ENCODE measurements at regions not wholly inside any gene's neighbourhood (a gene's known extent, or its start where the extent isn't known, plus 50 kb on each side); places are given as distances from the start of the nearest gene placed in this dataset.

DNA sequence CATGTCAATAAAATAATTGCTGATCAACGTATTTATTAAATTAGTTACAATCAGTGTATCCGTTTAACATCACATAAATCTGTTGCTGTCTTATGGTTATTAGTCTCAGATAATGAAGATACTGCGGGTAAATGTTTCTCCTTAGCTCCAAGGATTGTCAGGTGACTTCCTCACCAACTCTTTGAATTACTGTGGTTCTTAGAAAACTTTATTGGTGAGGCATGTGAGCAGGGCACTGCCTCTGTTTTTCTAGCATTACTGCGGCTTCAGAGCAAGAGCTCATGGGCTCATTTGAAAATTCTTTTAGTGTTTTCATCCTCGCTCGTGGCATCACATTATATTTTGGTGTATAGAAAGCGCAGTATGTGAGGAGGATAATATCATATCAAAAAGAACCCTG, 555.9 kb downstream of the LMO4 start:
- no peak for DNase-seq
- Histone ChIP-seq H3K4me3 (no peak overlapping the region), H3K27ac (no peak overlapping the region), H3K4me1 (no peaks in the 10 kb centered on the region), H3K27me3 (ENCODE audit: low read depth) (no peaks in the 10 kb centered on the region), H3K36me3 (no peaks in the 10 kb centered on the region), H3K9me3 (no peaks in the 10 kb centered on the region)
- no peak for ATAC-seq
- intact Hi-C loops (cut with DNase I), result no loop called here
- TF ChIP-seq, protein P1, sequence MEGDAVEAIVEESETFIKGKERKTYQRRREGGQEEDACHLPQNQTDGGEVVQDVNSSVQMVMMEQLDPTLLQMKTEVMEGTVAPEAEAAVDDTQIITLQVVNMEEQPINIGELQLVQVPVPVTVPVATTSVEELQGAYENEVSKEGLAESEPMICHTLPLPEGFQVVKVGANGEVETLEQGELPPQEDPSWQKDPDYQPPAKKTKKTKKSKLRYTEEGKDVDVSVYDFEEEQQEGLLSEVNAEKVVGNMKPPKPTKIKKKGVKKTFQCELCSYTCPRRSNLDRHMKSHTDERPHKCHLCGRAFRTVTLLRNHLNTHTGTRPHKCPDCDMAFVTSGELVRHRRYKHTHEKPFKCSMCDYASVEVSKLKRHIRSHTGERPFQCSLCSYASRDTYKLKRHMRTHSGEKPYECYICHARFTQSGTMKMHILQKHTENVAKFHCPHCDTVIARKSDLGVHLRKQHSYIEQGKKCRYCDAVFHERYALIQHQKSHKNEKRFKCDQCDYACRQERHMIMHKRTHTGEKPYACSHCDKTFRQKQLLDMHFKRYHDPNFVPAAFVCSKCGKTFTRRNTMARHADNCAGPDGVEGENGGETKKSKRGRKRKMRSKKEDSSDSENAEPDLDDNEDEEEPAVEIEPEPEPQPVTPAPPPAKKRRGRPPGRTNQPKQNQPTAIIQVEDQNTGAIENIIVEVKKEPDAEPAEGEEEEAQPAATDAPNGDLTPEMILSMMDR (IDR thresholded peaks at IDR 0.05), result no peak

DNA sequence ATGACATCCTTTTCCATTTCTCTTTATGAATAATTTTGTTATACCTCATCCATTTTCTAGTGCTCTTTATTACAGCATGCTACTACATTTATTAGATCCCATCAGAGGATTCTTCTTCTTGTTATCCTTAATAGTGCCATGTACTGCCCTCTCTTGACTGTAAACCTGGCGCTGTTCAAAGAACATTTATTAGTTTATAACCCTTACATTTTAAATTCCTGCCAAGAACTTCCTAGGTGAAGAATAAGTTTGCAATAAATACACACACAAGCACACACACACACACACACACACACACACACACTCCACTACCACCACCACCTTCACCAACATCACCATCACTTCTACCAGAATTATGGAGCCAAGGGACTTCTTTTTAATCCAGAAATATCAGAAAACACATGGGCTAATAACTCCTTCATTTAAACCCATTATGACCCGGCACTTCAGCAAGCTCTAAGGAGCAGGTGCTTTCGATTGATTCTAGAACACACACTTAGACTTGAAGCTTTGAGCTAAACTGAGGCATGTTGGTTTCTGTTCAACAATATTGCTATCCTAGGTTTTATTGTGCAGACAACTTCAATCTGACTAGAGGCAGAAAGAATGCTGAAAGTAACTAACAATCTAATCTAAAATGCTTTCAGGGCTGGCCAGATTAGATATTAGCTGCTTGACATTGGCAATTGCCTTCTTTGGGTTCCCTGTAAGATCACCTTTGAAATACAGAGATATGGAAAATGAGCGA, 556.8 kb downstream of the LMO4 start:
- H3K4me3 ChIP-seq, result no peak overlapping the region
- H3K4me1 ChIP-seq, result no peaks in the 10 kb centered on the region
- H3K36me3 ChIP-seq, result no peaks in the 10 kb centered on the region
- ATAC-seq, result no peak
- H3K27me3 ChIP-seq (ENCODE audit: low read depth), result no peaks in the 10 kb centered on the region
- DNase-seq, result no peak
- intact Hi-C loops (cut with DNase I), result no loop called here
- H3K9me3 ChIP-seq, result no peaks in the 10 kb centered on the region
- H3K27ac ChIP-seq, result no peak overlapping the region
- TF ChIP-seq, protein P1 (IDR thresholded peaks at IDR 0.05), result no peak

DNA sequence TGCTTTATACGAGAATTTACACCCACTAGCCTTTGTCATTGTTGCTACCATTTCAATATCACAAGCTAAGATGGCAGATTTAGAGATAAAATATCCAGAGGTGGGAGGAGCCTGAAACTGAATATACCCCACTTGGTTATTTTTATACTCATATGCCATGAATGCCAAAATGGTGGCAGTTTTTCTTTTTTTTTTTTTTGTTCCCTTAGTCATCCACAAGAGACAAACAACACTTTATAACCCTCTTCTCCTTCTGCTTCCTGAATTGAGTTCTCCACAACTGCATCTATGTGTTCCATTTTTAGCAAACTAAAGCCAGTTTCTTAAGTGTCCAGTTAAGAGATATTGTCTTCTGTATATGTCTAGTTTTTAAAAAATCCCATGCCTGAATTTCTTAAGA, 558.4 kb downstream of the LMO4 start:
- Histone ChIP-seq H3K4me1 (no peaks in the 10 kb centered on the region), H3K4me3 (no peak overlapping the region), H3K27ac (no peak overlapping the region), H3K9me3 (no peaks in the 10 kb centered on the region), H3K27me3 (ENCODE audit: low read depth) (no peaks in the 10 kb centered on the region), H3K36me3 (no peaks in the 10 kb centered on the region)
- DNase-seq, result no peak
- no peak for ATAC-seq
- TF ChIP-seq, protein P1 (IDR thresholded peaks at IDR 0.05), result no peak
- intact Hi-C loops (cut with DNase I), result no loop called here

DNA sequence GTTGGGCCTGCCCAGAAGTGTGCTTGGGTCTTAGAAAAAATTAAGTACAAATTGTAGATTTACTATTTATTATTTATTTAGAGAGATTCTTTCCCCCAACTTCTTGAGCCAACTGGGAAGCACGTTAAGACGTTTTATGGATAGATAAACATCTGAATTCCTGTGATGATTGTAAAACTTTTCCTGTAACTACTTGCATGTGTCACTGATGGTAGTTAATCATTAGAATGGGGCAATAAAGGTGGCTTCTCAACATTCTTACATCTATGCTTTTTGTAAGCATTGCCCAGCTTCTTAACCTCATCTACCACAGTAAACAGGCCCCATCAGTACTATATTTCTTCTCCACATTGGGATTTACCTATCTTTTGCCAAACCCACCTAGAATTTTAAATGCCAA, 559.8 kb downstream of the LMO4 start:
- no peak for DNase-seq
- Histone ChIP-seq H3K36me3 (no peaks in the 10 kb centered on the region), H3K9me3 (no peaks in the 10 kb centered on the region), H3K27me3 (ENCODE audit: low read depth) (no peaks in the 10 kb centered on the region), H3K27ac (no peak overlapping the region), H3K4me3 (no peak overlapping the region), H3K4me1 (no peaks in the 10 kb centered on the region)
- TF ChIP-seq, protein P1 (IDR thresholded peaks at IDR 0.05), result no peak
- intact Hi-C loops (cut with DNase I), result no loop called here
- no peak for ATAC-seq

DNA sequence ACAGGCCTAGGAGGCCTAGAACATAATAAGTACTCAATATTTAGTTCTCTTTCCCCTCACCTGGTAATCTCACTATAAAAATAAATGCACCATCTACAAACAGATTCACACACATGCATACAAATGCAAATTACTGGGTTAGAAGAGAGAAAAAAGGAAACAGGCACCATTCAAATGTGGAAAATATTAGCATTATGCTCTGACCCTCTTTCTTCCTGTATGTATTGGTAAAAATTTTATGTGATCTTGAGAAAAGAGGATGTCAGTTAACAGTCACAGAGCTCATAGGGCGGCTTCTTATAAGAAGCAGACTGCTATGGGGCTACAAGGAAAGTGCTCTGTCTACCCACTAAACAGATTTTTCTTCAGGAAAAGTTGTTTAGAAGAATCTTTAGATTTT, 565.4 kb downstream of the LMO4 start:
- ATAC-seq (no peak), DNase-seq (no peak)
- Histone ChIP-seq H3K4me3 (no peak overlapping the region), H3K36me3 (no peaks in the 10 kb centered on the region), H3K9me3 (no peaks in the 10 kb centered on the region), H3K27me3 (ENCODE audit: low read depth) (no peaks in the 10 kb centered on the region), H3K27ac (no peak overlapping the region), H3K4me1 (no peaks in the 10 kb centered on the region)
- intact Hi-C loops (cut with DNase I), result no loop called here
- TF ChIP-seq, protein P1 (IDR thresholded peaks at IDR 0.05), result no peak
